ENCODE measurements at regions not wholly inside any gene's neighbourhood (a gene's known extent, or its start where the extent isn't known, plus 50 kb on each side); places are given as distances from the start of the nearest gene placed in this dataset.

- no peak for TF ChIP-seq CTCF (IDR thresholded peaks at IDR 0.05)
- TF ChIP-seq POLR2A (IDR thresholded peaks at IDR 0.05): no peak
These were observed 116.8 kb downstream of the SQOR start for GRCh38 chr15:45751629-45752028.

All from thyroid gland (tissue), 4 donors.